BE2C (cell line): ENCODE measurements at regions not wholly inside any gene's neighbourhood (a gene's known extent, or its start where the extent isn't known, plus 50 kb on each side); places are given as distances from the start of the nearest gene placed in this dataset.

Experiments
- DNase-seq: peaks from one replicate; pipeline ENCODE4 v3.0.0-alpha.2; 2020
- H3K27me3 ChIP-seq: fragments of 250-450 bp; sonication (Bioruptor Pico); 2 replicates; pipeline ENCODE4 v1.5.1; 2020; ENCODE audit warnings: mild to moderate bottlenecking
- H3K36me3 ChIP-seq: fragments of 250-450 bp; sonication (Bioruptor Pico); 2 replicates; pipeline ENCODE4 v1.5.1; 2020; ENCODE audit warnings: mild to moderate bottlenecking
- H3K4me1 ChIP-seq: fragments of 250-450 bp; sonication (Bioruptor Pico); 2 replicates; pipeline ENCODE4 v1.5.1; 2020
- H3K4me3 ChIP-seq: 2 replicates; pipeline ENCODE4 v1.5.1; 2011; ENCODE audit warnings: low read depth, low read length
- H3K9me3 ChIP-seq: fragments of 250-450 bp; sonication (Bioruptor Pico); 2 replicates; pipeline ENCODE4 v1.5.1; 2020
- CTCF ChIP-seq: IDR thresholded peaks from 2 replicates; pipeline ENCODE4 v1.5.1; 2012; ENCODE audit warnings: mild to moderate bottlenecking, low read depth, low read length

GRCh38 chr15:58247855-58248842, 110.0 kb downstream of the AQP9 start:
- Histone ChIP-seq H3K9me3 (no peaks in the 10 kb centered on the region), H3K4me3 (no peak overlapping the region), H3K4me1 (no peaks in the 10 kb centered on the region; the same call in 1 of the 2 replicates), H3K27me3 (no peaks in the 10 kb centered on the region), H3K36me3 (no peaks in the 10 kb centered on the region)
- TF ChIP-seq CTCF = no peak
- no peak for DNase-seq

- Histone ChIP-seq H3K4me1 (no peaks in the 10 kb centered on the region; the same call in 1 of the 2 replicates), H3K27me3 (no peaks in the 10 kb centered on the region), H3K36me3 (no peaks in the 10 kb centered on the region), H3K4me3 (no peak overlapping the region), H3K9me3 (no peaks in the 10 kb centered on the region)
- DNase-seq = no peak
- TF ChIP-seq CTCF = no peak
These were observed 111.6 kb downstream of the AQP9 start for GRCh38 chr15:58249646-58250312.

GRCh38 chr15:58252586-58253323, 114.6 kb downstream of the AQP9 start:
- H3K27me3 ChIP-seq = no peaks in the 10 kb centered on the region
- no peaks in the 10 kb centered on the region for H3K9me3 ChIP-seq
- H3K4me3 ChIP-seq = no peak overlapping the region
- H3K36me3 ChIP-seq = no peaks in the 10 kb centered on the region
- DNase-seq = no peak
- H3K4me1 ChIP-seq = no peaks in the 10 kb centered on the region; the same call in 1 of the 2 replicates
- no peak for TF ChIP-seq CTCF

- DNase-seq = no peak
- Histone ChIP-seq H3K27me3 (no peaks in the 10 kb centered on the region), H3K4me3 (no peak overlapping the region), H3K4me1 (peaks cover 5% of the 10 kb centered on the region), H3K9me3 (no peaks in the 10 kb centered on the region), H3K36me3 (no peaks in the 10 kb centered on the region)
- no peak for TF ChIP-seq CTCF
These were observed 119.7 kb downstream of the AQP9 start for GRCh38 chr15:58257776-58258325.

GRCh38 chr15:58258501-58259292, 120.5 kb downstream of the AQP9 start:
- H3K9me3 ChIP-seq = no peaks in the 10 kb centered on the region
- H3K4me1 ChIP-seq = peaks cover 6% of the 10 kb centered on the region
- TF ChIP-seq CTCF = no peak
- no peak for DNase-seq
- no peaks in the 10 kb centered on the region for H3K36me3 ChIP-seq
- H3K4me3 ChIP-seq = no peak overlapping the region
- no peaks in the 10 kb centered on the region for H3K27me3 ChIP-seq
